ENCODE measurements at regions not wholly inside any gene's neighbourhood (a gene's known extent, or its start where the extent isn't known, plus 50 kb on each side); places are given as distances from the start of the nearest gene placed in this dataset.
"Not testable (repeated sequence)": the region's sequence is repeated elsewhere in the genome, so short reads cannot be mapped to it uniquely, and the experiment has no call there.

GRCh38 chr7:131664570-131664969 lies 108.1 kb upstream of the PODXL start:
- intact Hi-C loops (cut with DNase I), result no loop called here

GRCh38 chr7:131662301-131662873 lies 106.0 kb upstream of the PODXL start:
- H3K36me3 ChIP-seq; DNase-seq; H3K4me3 ChIP-seq; intact Hi-C loops (cut with DNase I); ATAC-seq; H3K9me3 ChIP-seq; H3K4me1 ChIP-seq; H3K27me3 ChIP-seq; H3K27ac ChIP-seq: not testable (repeated sequence)
- 59% methylated on average over 7 of the region's 15 CpGs for WGBS (ENCODE audit: insufficient coverage, low coverage, low lambda C conversion rate, missing lambda C conversion rate)

More at GRCh38 chr7:131664570-131664969, 108.1 kb upstream of the PODXL start:
- Histone ChIP-seq H3K9me3 (no peaks in the 10 kb centered on the region), H3K4me1 (no peaks in the 10 kb centered on the region), H3K4me3 (no peak overlapping the region), H3K36me3 (no peaks in the 10 kb centered on the region), H3K27ac (no peak overlapping the region), H3K27me3 (no peaks in the 10 kb centered on the region)
- ATAC-seq (no peak), DNase-seq (no peak)
- WGBS (ENCODE audit: insufficient coverage, low coverage, low lambda C conversion rate, missing lambda C conversion rate), result 70% methylated on average over 5 of the region's 5 CpGs
- TF ChIP-seq CTCF (IDR thresholded peaks at IDR 0.05) (no peak), POLR2A (IDR thresholded peaks at IDR 0.05) (no peak)

GRCh38 chr7:131657881-131658280 lies 101.5 kb upstream of the PODXL start:
- whole genome bisulfite sequencing (ENCODE audit: insufficient coverage, low coverage, low lambda C conversion rate, missing lambda C conversion rate), result 22% methylated on average over 3 of the region's 3 CpGs
- intact Hi-C loops (cut with DNase I), result no loop called here
- Histone ChIP-seq H3K27ac (no peak overlapping the region), H3K27me3 (no peaks in the 10 kb centered on the region), H3K36me3 (no peaks in the 10 kb centered on the region), H3K4me1 (no peaks in the 10 kb centered on the region), H3K4me3 (no peak overlapping the region), H3K9me3 (no peaks in the 10 kb centered on the region)
- ATAC-seq, result peak in 1 of 4 donors; percentile 39
- DNase-seq, result no peak
- TF ChIP-seq CTCF (IDR thresholded peaks at IDR 0.05), result no peak
- no peak for TF ChIP-seq POLR2A (IDR thresholded peaks at IDR 0.05)

- no peak overlapping the region for H3K4me3 ChIP-seq
- DNase-seq (no peak), ATAC-seq (no peak)
- no peaks in the 10 kb centered on the region for H3K9me3 ChIP-seq
- WGBS (ENCODE audit: insufficient coverage, low coverage, low lambda C conversion rate, missing lambda C conversion rate), result 65% methylated on average over 9 of the region's 10 CpGs
- intact Hi-C loops (cut with DNase I), result no loop called here
- H3K4me1 ChIP-seq, result no peaks in the 10 kb centered on the region
- no peaks in the 10 kb centered on the region for H3K27me3 ChIP-seq
- no peaks in the 10 kb centered on the region for H3K36me3 ChIP-seq
- no peak overlapping the region for H3K27ac ChIP-seq
- TF ChIP-seq CTCF (IDR thresholded peaks at IDR 0.05) (no peak), POLR2A (IDR thresholded peaks at IDR 0.05) (no peak)
Measured at GRCh38 chr7:131656980-131657723, 100.7 kb upstream of the PODXL start.

- TF ChIP-seq CTCF (IDR thresholded peaks at IDR 0.05) (no peak), POLR2A (IDR thresholded peaks at IDR 0.05) (no peak)
- intact Hi-C loops (cut with DNase I), result no loop called here
- no peak for DNase-seq
- Histone ChIP-seq H3K27me3 (no peaks in the 10 kb centered on the region), H3K4me3 (no peak overlapping the region), H3K4me1 (no peaks in the 10 kb centered on the region), H3K27ac (no peak overlapping the region), H3K36me3 (no peaks in the 10 kb centered on the region), H3K9me3 (no peaks in the 10 kb centered on the region)
- ATAC-seq, result no peak
- WGBS (ENCODE audit: insufficient coverage, low coverage, low lambda C conversion rate, missing lambda C conversion rate), result 53% methylated on average over 3 of the region's 7 CpGs
Measured at GRCh38 chr7:131655866-131656265, 99.4 kb upstream of the PODXL start.

Data from right lobe of liver (tissue), 6 donors.